NCI-H1694 treated with DMSO at 0.1 percent for 48 hours (cell line): ENCODE measurements at regions not wholly inside any gene's neighbourhood (a gene's known extent, or its start where the extent isn't known, plus 50 kb on each side); places are given as distances from the start of the nearest gene placed in this dataset.

ENCODE experiments used
- DNase-seq: peaks from one replicate; lab custom pipeline; 2025; lab: John Stamatoyannopoulos, UW

- DNase-seq, result no peak
Measured at GRCh38 chr13:97111756-97112155, 110.4 kb upstream of the MBNL2 start.

DNA sequence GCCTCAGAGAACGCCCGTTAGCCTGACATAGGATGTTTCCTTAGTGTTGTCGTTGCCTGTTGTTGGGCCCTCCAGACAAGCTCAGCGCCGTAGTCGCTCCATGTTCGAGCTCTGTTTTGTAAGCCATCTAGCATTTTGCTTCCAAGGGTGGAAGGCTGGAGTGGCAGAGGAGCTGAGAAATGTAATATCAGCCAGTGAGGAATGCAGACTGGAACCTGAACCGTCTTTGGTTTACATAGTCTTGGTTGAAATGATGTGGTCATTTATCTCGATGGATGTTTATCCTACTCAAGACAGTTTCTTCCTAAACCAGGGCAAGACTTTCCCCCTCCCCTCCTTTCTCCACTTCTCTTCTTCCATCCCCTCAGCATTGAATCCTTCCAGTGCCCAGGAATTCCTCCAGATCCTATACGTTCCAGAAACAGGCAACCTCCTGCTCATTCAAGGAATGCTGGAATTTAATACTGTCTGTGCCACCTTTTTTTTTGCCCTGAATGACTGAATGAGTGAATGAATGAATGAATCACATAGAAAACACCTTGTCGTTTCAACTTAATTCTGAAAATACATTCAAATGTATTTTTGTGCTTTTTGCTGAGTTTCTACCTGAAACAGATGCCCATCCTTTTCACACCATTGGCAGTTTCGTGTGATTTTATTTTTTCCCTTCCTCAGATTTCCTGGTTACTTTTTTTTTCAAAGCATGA is 109.5 kb upstream of the MBNL2 start:
- DNase-seq, result no peak

GRCh38 chr13:97113231-97114001 is 108.7 kb upstream of the MBNL2 start:
- DNase-seq, result no peak

- DNase-seq, result no peak
Measured at GRCh38 chr13:97114651-97115050, 107.5 kb upstream of the MBNL2 start.

DNA sequence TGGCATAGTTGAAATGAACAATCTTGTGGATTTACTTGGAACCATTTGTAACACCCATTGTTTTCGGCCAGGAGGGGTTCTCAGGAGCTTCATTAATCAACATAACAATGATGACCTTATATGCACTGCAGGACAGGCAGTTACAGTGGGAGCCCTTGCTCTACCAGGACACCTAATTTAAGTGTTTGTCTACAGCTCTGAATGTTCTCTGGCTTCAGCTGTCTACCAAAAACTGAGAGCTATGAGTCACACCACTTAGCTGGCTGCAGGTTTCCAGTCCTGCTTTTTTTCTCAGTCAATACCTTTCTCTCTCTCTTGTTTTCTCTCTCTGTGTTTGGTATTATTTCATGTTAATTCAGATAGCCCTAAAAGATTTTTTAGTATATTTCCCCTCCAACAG is 105.4 kb upstream of the MBNL2 start:
- DNase-seq, result no peak

DNA sequence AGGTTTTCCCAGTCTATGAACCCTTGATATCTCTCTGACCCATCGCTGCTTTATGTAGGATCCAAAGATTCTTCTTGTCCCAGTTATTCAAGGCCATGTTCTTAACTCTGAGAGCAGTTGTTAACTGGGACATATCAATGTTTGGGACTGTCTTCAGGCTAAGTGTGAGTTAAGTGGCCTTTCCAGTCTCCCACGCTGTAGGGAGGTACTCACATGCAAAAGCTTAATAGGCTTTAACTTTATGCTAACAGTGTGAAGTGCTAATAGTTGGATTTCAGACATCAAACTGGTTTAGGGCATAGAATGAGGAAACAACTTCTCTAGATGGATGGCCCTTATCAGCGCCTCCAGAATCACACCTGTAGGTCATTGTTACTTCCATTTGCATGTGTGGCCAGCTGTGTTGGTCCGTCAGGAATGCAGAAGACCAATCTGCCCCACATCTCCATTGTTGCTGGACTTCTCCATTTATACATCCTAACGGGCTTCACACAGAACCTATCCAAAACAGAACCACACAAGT is 104.7 kb upstream of the MBNL2 start:
- no peak for DNase-seq

DNA sequence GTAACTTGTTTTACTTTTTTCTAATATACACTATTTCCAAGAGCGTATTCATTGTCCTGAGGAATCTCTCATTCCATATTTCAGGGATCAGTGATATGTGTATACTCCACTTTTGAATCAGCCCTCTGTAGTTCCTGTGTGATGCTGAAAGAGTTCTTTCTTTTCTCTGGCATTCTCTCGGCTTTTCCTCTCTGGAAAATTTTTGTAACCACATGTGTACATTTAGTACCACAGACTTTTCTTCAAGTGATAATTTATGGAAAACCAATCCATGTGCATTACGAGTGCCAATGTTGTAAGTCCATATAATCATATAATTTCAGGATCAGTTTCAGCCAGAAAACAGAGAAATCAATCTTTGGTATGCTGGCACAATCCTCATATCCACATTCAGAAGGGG is 102.2 kb upstream of the MBNL2 start:
- DNase-seq, result no peak

GRCh38 chr13:97120346-97120745 is 101.8 kb upstream of the MBNL2 start:
- no peak for DNase-seq

GRCh38 chr13:97120976-97121375 is 101.2 kb upstream of the MBNL2 start:
- DNase-seq, result no peak

GRCh38 chr13:97121894-97122293 is 100.2 kb upstream of the MBNL2 start:
- no peak for DNase-seq

- no peak for DNase-seq
Measured at GRCh38 chr13:97122381-97122996, 99.6 kb upstream of the MBNL2 start.

DNA sequence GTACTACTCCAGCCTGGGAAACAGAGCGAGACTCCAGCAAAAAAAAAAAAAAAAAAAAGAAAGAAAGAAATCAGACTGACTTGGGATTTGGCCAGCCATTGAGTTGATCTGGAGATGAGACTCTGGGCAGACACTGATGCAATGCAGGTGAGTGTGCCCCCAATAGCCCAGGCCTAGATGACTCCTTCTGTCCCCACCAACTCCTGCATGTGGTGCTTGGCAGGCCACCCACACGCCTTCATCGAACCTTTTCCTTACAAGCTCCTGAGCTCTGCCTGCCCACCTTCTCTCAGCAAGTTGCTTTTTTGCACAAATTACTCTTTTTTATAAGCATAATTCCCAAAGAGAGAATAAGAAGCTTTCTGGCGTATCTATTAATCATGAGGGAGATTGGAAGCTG is 97.9 kb upstream of the MBNL2 start:
- no peak for DNase-seq

DNA sequence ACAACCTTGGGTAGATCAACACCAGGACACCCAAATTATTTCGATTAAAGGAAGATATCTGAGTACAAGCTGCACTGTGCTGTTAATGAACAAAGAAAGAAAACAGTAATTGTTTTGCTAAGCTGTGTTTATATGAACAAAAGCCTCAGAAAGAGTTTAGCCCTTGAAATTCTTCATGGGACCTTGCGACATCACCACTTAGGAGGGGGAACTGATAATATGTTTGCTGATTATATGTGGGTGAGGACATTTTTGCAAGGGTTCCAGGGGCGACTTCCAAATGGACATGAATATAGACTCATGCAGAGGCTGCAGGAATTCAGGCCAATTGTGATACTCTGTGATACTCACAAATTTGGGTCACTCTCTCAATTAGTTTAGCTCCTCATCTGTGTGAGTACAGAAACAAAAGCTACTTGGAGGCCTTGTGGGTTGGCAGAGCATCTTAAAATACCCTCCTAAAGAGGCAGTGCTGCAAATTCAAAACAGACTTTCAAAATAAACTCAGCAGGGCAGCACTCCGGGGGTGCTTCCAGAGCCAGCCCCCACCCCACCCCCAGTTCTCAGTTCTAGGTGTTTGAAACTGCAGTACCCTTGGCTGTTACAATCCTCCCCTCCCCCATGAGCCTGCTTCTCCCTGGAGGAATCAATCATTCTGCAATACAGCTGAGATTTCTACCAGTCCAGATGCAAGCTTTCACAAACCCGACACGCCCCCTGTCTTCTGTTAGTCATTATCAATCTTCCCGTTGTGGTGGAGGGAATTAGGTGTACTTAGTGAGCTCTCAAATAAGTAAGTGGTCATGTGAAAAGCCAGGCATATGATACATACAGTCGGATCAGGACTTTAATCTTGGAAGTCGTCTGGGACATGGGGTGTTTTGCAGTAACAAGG is 97.0 kb upstream of the MBNL2 start:
- no peak for DNase-seq

GRCh38 chr13:97125810-97126738 is 96.1 kb upstream of the MBNL2 start:
- DNase-seq, result no peak

- no peak for DNase-seq
Measured at GRCh38 chr13:97127842-97128241, 94.3 kb upstream of the MBNL2 start.

GRCh38 chr13:97130190-97130589 is 91.9 kb upstream of the MBNL2 start:
- DNase-seq, result no peak

- DNase-seq, result no peak
Measured at GRCh38 chr13:97131447-97131846, 90.7 kb upstream of the MBNL2 start.

DNA sequence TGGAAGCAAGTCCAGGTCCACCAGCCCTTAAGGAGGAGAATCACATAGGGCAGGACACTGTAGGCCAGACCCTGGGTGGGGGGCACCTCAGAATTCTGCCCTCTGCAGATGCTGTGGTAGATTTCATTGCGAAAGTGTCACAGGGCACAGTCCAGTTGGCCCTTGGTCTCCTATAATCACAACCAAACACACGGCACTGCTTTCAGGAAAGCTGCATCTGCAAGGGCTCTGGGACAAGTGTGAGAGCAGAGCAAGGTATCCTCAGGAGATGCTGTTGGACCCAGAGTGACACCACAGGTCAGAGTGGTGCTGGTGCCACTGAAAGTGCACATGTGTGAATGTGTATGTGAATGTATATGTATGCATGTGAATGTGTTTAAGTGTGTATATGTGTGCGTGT is 88.6 kb upstream of the MBNL2 start:
- DNase-seq, result no peak

DNA sequence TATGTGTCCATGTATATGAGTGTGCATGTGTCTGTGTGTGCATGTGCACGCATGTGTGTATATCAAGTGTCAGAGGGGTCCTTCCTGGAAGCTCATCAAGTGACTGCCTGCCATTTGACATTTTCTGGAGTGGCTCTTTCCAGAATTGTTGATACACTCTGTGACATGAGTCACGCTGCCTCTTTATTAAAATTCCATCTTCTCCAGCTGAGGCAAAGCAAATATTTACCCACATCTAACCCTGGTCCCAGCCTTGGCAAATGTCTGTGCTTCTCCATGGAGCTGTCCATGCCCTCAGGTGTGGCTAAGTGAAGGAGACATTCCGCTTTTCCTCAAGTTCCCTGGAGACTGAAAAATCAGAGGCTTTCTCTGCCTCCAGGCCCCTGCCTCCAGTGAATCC is 88.2 kb upstream of the MBNL2 start:
- DNase-seq, result no peak

DNA sequence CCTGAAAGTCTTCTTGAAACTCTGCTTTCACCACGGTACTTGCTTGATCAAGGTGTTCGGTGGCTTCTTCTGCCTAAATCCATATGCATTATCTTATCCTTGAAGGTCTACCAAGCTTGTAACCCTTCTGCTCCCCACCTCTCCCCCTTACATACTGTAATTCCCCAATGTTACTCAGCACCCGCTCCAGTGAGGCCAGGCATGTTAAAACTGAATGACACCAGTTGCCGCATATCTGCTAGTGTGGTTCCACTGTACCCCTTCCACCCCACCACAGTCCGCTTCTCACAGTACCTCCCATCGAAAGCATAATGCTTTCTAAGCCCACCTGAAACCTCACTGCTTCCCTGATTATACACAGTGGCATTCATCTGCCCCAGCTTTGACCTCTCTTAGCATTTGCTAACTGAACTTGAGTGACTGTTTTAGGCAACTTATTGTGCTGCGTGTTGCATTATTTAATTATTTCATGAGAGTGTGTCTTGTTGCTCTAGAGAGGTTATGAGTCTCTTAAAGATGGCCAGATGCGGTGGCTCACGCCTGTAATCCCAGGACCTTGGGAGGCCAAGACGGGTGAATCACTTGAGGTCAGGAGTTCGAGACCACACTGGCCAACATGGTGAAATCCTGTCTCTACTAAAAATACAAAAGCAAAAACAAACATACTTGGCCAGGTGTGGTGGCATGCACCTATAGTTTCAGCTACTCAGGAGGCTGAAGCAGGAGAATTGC is 87.6 kb upstream of the MBNL2 start:
- no peak for DNase-seq
